ENCODE measurements at regions not wholly inside any gene's neighbourhood (a gene's known extent, or its start where the extent isn't known, plus 50 kb on each side); places are given as distances from the start of the nearest gene placed in this dataset.

- no peaks in the 10 kb centered on the region for H3K27me3 ChIP-seq (ENCODE audit: insufficient read depth, low read length)
- H3K18ac ChIP-seq (ENCODE audit: insufficient read length, low read depth, low read length): no peak overlapping the region
- H2BK12ac ChIP-seq (ENCODE audit: insufficient read length, low read depth, low read length): no peak overlapping the region
- H3K56ac ChIP-seq (ENCODE audit: insufficient read length, low read depth, low read length): no peak overlapping the region
- H3K4me1 ChIP-seq (ENCODE audit: insufficient read depth, low read length): peaks cover 2% of the 10 kb centered on the region; the same call in 1 of the 2 replicates
- H2BK20ac ChIP-seq (ENCODE audit: low read depth, low read length, poor library complexity, severe bottlenecking): no peak overlapping the region
- H3K4ac ChIP-seq (ENCODE audit: low read depth, low read length): no peak overlapping the region
- no peak for DNase-seq
- H3K9ac ChIP-seq (ENCODE audit: extremely low read depth, insufficient read length, low read length): no peak overlapping the region
- H3K4me2 ChIP-seq (ENCODE audit: insufficient read depth, insufficient read length, low read length): no peak overlapping the region
- peaks cover 16 to 19% of the 10 kb centered on the region in 2 experiments for H3K4me1 Mint-ChIP-seq
- H3K27ac Mint-ChIP-seq: peak overlapping the region; percentile 10 to 86 (median 74); a peak in 4 of 7 replicates
- no peak overlapping the region for H3K14ac ChIP-seq (ENCODE audit: insufficient read depth, low read length)
- no peaks in the 10 kb centered on the region for H3K23me2 ChIP-seq (ENCODE audit: insufficient read length, low read depth, low read length, poor library complexity, severe bottlenecking)
- H4K8ac ChIP-seq (replicated peaks; ENCODE audit: insufficient read length, low read depth, low read length): no peak overlapping the region
- H4K91ac ChIP-seq (ENCODE audit: insufficient read length, low read depth, low read length): no peak overlapping the region
- no peak overlapping the region for H2AFZ ChIP-seq (ENCODE audit: low read length)
- no peak for TF ChIP-seq CTCF (conservative IDR thresholded peaks at IDR 0.05)
- H3K36me3 Mint-ChIP-seq (ENCODE audit: insufficient read depth in 1 of 3, low read depth in 3 of 3): peaks cover 13 to 46% (median 26%) of the 10 kb centered on the region in 3 experiments
- no peak overlapping the region for H4K5ac ChIP-seq (ENCODE audit: insufficient read length, low read depth, low read length)
- no peak overlapping the region for H2BK15ac ChIP-seq (ENCODE audit: low read depth, low read length)
- no peaks in the 10 kb centered on the region for H3K79me2 ChIP-seq (ENCODE audit: insufficient read depth, low read length)
- no peak overlapping the region for H2BK120ac ChIP-seq (ENCODE audit: low read depth, low read length, poor library complexity, severe bottlenecking)
- no peaks in the 10 kb centered on the region for H3K9me3 ChIP-seq (ENCODE audit: control insufficient read depth, low read depth, low read length)
- H3K23ac ChIP-seq (ENCODE audit: insufficient read length, low read depth, low read length): no peak overlapping the region
- no peak overlapping the region for H3K27ac ChIP-seq (ENCODE audit: insufficient read length, low read depth, low read length)
- H3K79me1 ChIP-seq (ENCODE audit: insufficient read depth, low read depth, low read length, poor library complexity, severe bottlenecking): no peaks in the 10 kb centered on the region
- no peak overlapping the region for H3K4me3 Mint-ChIP-seq
- no peaks in the 10 kb centered on the region for H4K20me1 ChIP-seq (ENCODE audit: control insufficient read depth, insufficient read depth, insufficient read length)
- no peaks in the 10 kb centered on the region for H3K27me3 Mint-ChIP-seq (ENCODE audit: low read depth)
- H3T11ph ChIP-seq (ENCODE audit: low read length): no peak overlapping the region
- no peak overlapping the region for H2AK5ac ChIP-seq (ENCODE audit: insufficient read length, low read length)
- H2BK5ac ChIP-seq (ENCODE audit: insufficient read length, low read length): no peak overlapping the region
- H3K9me3 Mint-ChIP-seq: peaks cover 27 to 30% of the 10 kb centered on the region in 2 experiments
Observed at GRCh38 chr4:34512616-34513015, 1731.7 kb downstream of the ARAP2 start.

All from H9 (cell line).